ENCODE measurements at regions not wholly inside any gene's neighbourhood (a gene's known extent, or its start where the extent isn't known, plus 50 kb on each side); places are given as distances from the start of the nearest gene placed in this dataset.

GRCh38 chr2:207413376-207413907, 116.3 kb upstream of the CREB1 start:
- Histone ChIP-seq H3K36me3 (ENCODE audit: control insufficient read depth, insufficient read depth, low read length) (no peaks in the 10 kb centered on the region), H3K27me3 (ENCODE audit: control insufficient read depth, insufficient read depth, low read length) (no peaks in the 10 kb centered on the region), H3K4me3 (ENCODE audit: low read depth, low read length) (no peak overlapping the region)
- no peak for DNase-seq (ENCODE audit: low read depth)
- TF ChIP-seq CTCF (IDR thresholded peaks at IDR 0.05; ENCODE audit: insufficient read depth, low read length, poor library complexity, severe bottlenecking) = no peak

- no peak overlapping the region for H3K4me3 ChIP-seq (ENCODE audit: low read depth, low read length)
- no peak for TF ChIP-seq CTCF (IDR thresholded peaks at IDR 0.05; ENCODE audit: insufficient read depth, low read length, poor library complexity, severe bottlenecking)
Observed at GRCh38 chr2:207416111-207416510, 113.7 kb upstream of the CREB1 start.

GRCh38 chr2:207416900-207417299, 112.9 kb upstream of the CREB1 start:
- TF ChIP-seq CTCF (IDR thresholded peaks at IDR 0.05; ENCODE audit: insufficient read depth, low read length, poor library complexity, severe bottlenecking) = no peak
- no peak for DNase-seq (ENCODE audit: low read depth)
- H3K36me3 ChIP-seq (ENCODE audit: control insufficient read depth, insufficient read depth, low read length) = no peaks in the 10 kb centered on the region
- H3K27me3 ChIP-seq (ENCODE audit: control insufficient read depth, insufficient read depth, low read length) = no peaks in the 10 kb centered on the region
- H3K4me3 ChIP-seq (ENCODE audit: low read depth, low read length) = no peak overlapping the region

More at GRCh38 chr2:207416111-207416510, 113.7 kb upstream of the CREB1 start:
- H3K27me3 ChIP-seq (ENCODE audit: control insufficient read depth, insufficient read depth, low read length) = no peaks in the 10 kb centered on the region
- H3K36me3 ChIP-seq (ENCODE audit: control insufficient read depth, insufficient read depth, low read length) = no peaks in the 10 kb centered on the region
- DNase-seq (ENCODE audit: low read depth) = no peak

- peak; percentile 51 for DNase-seq (ENCODE audit: low read depth)
Observed at GRCh38 chr2:207417301-207417718, 112.5 kb upstream of the CREB1 start.

GRCh38 chr2:207418419-207418818, 111.3 kb upstream of the CREB1 start:
- Histone ChIP-seq H3K36me3 (ENCODE audit: control insufficient read depth, insufficient read depth, low read length) (no peaks in the 10 kb centered on the region), H3K4me3 (ENCODE audit: low read depth, low read length) (no peak overlapping the region), H3K27me3 (ENCODE audit: control insufficient read depth, insufficient read depth, low read length) (no peaks in the 10 kb centered on the region)
- TF ChIP-seq CTCF (IDR thresholded peaks at IDR 0.05; ENCODE audit: insufficient read depth, low read length, poor library complexity, severe bottlenecking) = no peak
- DNase-seq (ENCODE audit: low read depth) = no peak

More at GRCh38 chr2:207417301-207417718, 112.5 kb upstream of the CREB1 start:
- TF ChIP-seq CTCF (IDR thresholded peaks at IDR 0.05; ENCODE audit: insufficient read depth, low read length, poor library complexity, severe bottlenecking) = no peak
- Histone ChIP-seq H3K36me3 (ENCODE audit: control insufficient read depth, insufficient read depth, low read length) (no peaks in the 10 kb centered on the region), H3K4me3 (ENCODE audit: low read depth, low read length) (no peak overlapping the region), H3K27me3 (ENCODE audit: control insufficient read depth, insufficient read depth, low read length) (no peaks in the 10 kb centered on the region)

- H3K4me3 ChIP-seq (ENCODE audit: low read depth, low read length) = no peak overlapping the region
- DNase-seq (ENCODE audit: low read depth) = no peak
- TF ChIP-seq CTCF (IDR thresholded peaks at IDR 0.05; ENCODE audit: insufficient read depth, low read length, poor library complexity, severe bottlenecking) = no peak
- H3K27me3 ChIP-seq (ENCODE audit: control insufficient read depth, insufficient read depth, low read length) = no peaks in the 10 kb centered on the region
- no peaks in the 10 kb centered on the region for H3K36me3 ChIP-seq (ENCODE audit: control insufficient read depth, insufficient read depth, low read length)
Observed at GRCh38 chr2:207419331-207419730, 110.4 kb upstream of the CREB1 start.

Measured in kidney epithelial cell (primary cell).